ENCODE measurements at regions not wholly inside any gene's neighbourhood (a gene's known extent, or its start where the extent isn't known, plus 50 kb on each side); places are given as distances from the start of the nearest gene placed in this dataset.

- TF ChIP-seq POLR2A (IDR thresholded peaks at IDR 0.05; ENCODE audit: borderline replicate concordance, extremely low read depth, insufficient read depth, insufficient read length): no peak
- TF ChIP-seq EZH2phosphoT487 (IDR thresholded peaks at IDR 0.05; ENCODE audit: borderline replicate concordance): no peak
- TF ChIP-seq, protein P1, sequence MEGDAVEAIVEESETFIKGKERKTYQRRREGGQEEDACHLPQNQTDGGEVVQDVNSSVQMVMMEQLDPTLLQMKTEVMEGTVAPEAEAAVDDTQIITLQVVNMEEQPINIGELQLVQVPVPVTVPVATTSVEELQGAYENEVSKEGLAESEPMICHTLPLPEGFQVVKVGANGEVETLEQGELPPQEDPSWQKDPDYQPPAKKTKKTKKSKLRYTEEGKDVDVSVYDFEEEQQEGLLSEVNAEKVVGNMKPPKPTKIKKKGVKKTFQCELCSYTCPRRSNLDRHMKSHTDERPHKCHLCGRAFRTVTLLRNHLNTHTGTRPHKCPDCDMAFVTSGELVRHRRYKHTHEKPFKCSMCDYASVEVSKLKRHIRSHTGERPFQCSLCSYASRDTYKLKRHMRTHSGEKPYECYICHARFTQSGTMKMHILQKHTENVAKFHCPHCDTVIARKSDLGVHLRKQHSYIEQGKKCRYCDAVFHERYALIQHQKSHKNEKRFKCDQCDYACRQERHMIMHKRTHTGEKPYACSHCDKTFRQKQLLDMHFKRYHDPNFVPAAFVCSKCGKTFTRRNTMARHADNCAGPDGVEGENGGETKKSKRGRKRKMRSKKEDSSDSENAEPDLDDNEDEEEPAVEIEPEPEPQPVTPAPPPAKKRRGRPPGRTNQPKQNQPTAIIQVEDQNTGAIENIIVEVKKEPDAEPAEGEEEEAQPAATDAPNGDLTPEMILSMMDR (IDR thresholded peaks at IDR 0.05 in 2 of 3, conservative IDR thresholded peaks at IDR 0.05 in 1 of 3; ENCODE audit: borderline replicate concordance in 1 of 3, insufficient read depth in 1 of 3, low read depth in 2 of 3, low read length in 2 of 3): no peak
- TF ChIP-seq, protein P2, sequence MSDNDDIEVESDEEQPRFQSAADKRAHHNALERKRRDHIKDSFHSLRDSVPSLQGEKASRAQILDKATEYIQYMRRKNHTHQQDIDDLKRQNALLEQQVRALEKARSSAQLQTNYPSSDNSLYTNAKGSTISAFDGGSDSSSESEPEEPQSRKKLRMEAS (IDR thresholded peaks at IDR 0.05): no peak
- no peak for TF ChIP-seq EZH2 (IDR thresholded peaks at IDR 0.05)
- no peak for TF ChIP-seq POLR2AphosphoS5 (IDR thresholded peaks at IDR 0.05; ENCODE audit: low read depth, low read length)
- TF ChIP-seq ZFX (IDR thresholded peaks at IDR 0.05): no peak
Observed at GRCh38 chr18:45231617-45232016, 383.7 kb upstream of the SLC14A2 start.
